GM12878 (cell line): ENCODE measurements at regions not wholly inside any gene's neighbourhood (a gene's known extent, or its start where the extent isn't known, plus 50 kb on each side); places are given as distances from the start of the nearest gene placed in this dataset.

Experiments used
- ATAC-seq: fragments of 200-7000 bp; cut with Tn5 transposase; 3 replicates; pipeline ENCODE4 v1.9.1; 2020; ENCODE audit warnings: mild to moderate bottlenecking, moderate library complexity
- BruUV-seq: library from RNA; stranded (reverse); fragments of 400-500 nt; replicated peaks from 2 replicates; lab custom pipeline; 2021; lab: Mats Ljungman, UMichigan
- CTCF ChIA-PET: fragments of 300-600 bp; sonication (Branson Sonifier 250); formaldehyde crosslinking; extraction: SDS; loops from one replicate; lab custom pipeline; 2021; ENCODE audit warnings: inconsistent platforms; lab: Yijun Ruan, JAX
- POLR2A ChIA-PET: fragments of 350-600 bp; formaldehyde crosslinking; extraction: SDS; loops from one replicate; lab custom pipeline; 2021; ENCODE audit warnings: inconsistent platforms; lab: Charles Lee
- RAD21 ChIA-PET: fragments of 300-600 bp; sonication (Branson Sonifier 250); formaldehyde crosslinking; loops from one replicate; lab custom pipeline; 2023; ENCODE audit warnings: antibody characterized with exemption; ENCODE audit not compliant: unreplicated experiment; lab: Charles Lee
- SMC1A ChIA-PET: fragments of 300-600 bp; sonication (Branson Sonifier 250); formaldehyde crosslinking; loops from one replicate; lab custom pipeline; 2023; ENCODE audit not compliant: unreplicated experiment, uncharacterized antibody; lab: Charles Lee
- DNase-seq: peaks from one replicate; pipeline ENCODE4 v3.0.0-alpha.2; 2011; ENCODE audit warnings: low read depth, low spot score
- FAIRE-seq: peaks from 3 replicates; lab custom pipeline; 2011; peaks lifted over from hg19 to GRCh38; lab: Jason Lieb, UNC
- H2AFZ ChIP-seq: 2 replicates; pipeline ENCODE4 v1.6.0; 2011; ENCODE audit warnings: low read depth, low read length, control low read depth; ENCODE audit not compliant: control insufficient read depth
- H3K27ac ChIP-seq: 2 replicates; pipeline ENCODE4 v1.5.1; 2011; ENCODE audit warnings: control low read depth; ENCODE audit not compliant: control insufficient read depth, insufficient read depth
- H3K27me3 ChIP-seq, 2 experiments: replicated peaks in 1 of 2; 2 replicates each; pipeline versions ENCODE4 v1.6.0 to v1.6.1; 2011; ENCODE audit warnings: low read length in 1 of 2; ENCODE audit not compliant: control insufficient read depth in 2 of 2, insufficient read depth in 2 of 2
- H3K36me3 ChIP-seq, 2 experiments: 2 replicates each; pipeline ENCODE4 v1.5.1; 2011; ENCODE audit warnings: low read length in 1 of 2; ENCODE audit not compliant: control insufficient read depth in 2 of 2, insufficient read depth in 2 of 2
- H3K4me1 ChIP-seq: 2 replicates; pipeline ENCODE4 v1.6.1; 2011; ENCODE audit warnings: mild to moderate bottlenecking, low read length, moderate library complexity, mixed read lengths; ENCODE audit not compliant: control insufficient read depth, insufficient read depth
- H3K4me2 ChIP-seq: 2 replicates; pipeline ENCODE4 v1.6.0; 2011; ENCODE audit warnings: control low read depth; ENCODE audit not compliant: control insufficient read depth, insufficient read depth
- H3K4me3 ChIP-seq: fragments of 200-600 bp; sonication (generic); 2 replicates; pipeline ENCODE4 v1.5.1; 2016
- H3K79me2 ChIP-seq: 2 replicates; pipeline ENCODE4 v1.6.0; 2011; ENCODE audit warnings: low read length; ENCODE audit not compliant: control insufficient read depth, insufficient read depth
- H3K9ac ChIP-seq: 2 replicates; pipeline ENCODE4 v1.8.0; 2011; ENCODE audit warnings: low read length, control low read depth, mixed read lengths; ENCODE audit not compliant: control insufficient read depth, insufficient read depth
- H3K9me3 ChIP-seq: replicated peaks from 3 replicates; pipeline ENCODE4 v1.5.1; 2011; ENCODE audit warnings: mild to moderate bottlenecking, low read length; ENCODE audit not compliant: control insufficient read depth, insufficient read depth
- H4K20me1 ChIP-seq: 2 replicates; pipeline ENCODE4 v1.6.0; 2011; ENCODE audit not compliant: control insufficient read depth, insufficient read depth
- FOXM1 ChIP-seq: IDR thresholded peaks from 2 replicates; pipeline ENCODE4 v1.6.1; 2012; ENCODE audit warnings: low read depth, mild to moderate bottlenecking, inconsistent platforms, low read length, moderate library complexity
- HDAC6 ChIP-seq: fragments of 200-600 bp; sonication (generic); IDR thresholded peaks from one replicate; pipeline ENCODE4 v1.8.0; 2017; ENCODE audit warnings: antibody characterized with exemption; ENCODE audit not compliant: unreplicated experiment
- KAT2A ChIP-seq: conservative IDR thresholded peaks from 2 replicates; pipeline ENCODE4 v1.6.1; 2011; ENCODE audit warnings: low read depth, low read length; ENCODE audit not compliant: control insufficient read depth
- TCF7 ChIP-seq: IDR thresholded peaks from 2 replicates; pipeline ENCODE4 v1.6.1; 2014; ENCODE audit warnings: antibody characterized with exemption, borderline replicate concordance
- whole genome bisulfite sequencing: methylation state at CpG from one replicate; pipeline ENCODE4 v1.1.6; 2016; ENCODE audit warnings: low lambda C conversion rate; ENCODE audit not compliant: insufficient replicate concordance, insufficient coverage; ENCODE audit errors: missing lambda C conversion rate; 5-methylcytosine and 5-hydroxymethylcytosine counted together
- in situ Hi-C: fragments of 300-500 bp; cut with MboI; formaldehyde crosslinking; loops from 9 replicates; pipeline ENCODE4 v1.14.3; 2018; ENCODE audit warnings: mixed read lengths
- intact Hi-C: fragments of 100-400 bp; cut with micrococcal nuclease; formaldehyde crosslinking; loops from one replicate; pipeline ENCODE4 v1.14.2; 2022; ENCODE audit not compliant: unreplicated experiment
- TF ChIP-seq, protein P1 (sequence below): fragments of 450-650 bp; formaldehyde crosslinking; IDR thresholded peaks from 2 replicates; pipeline ENCODE4 v1.4.0; 2022; ENCODE audit warnings: mild to moderate bottlenecking, moderate library complexity
- TF ChIP-seq, protein P2 (sequence below): fragments of 450-650 bp; IDR thresholded peaks from 2 replicates; pipeline ENCODE4 v1.6.1; 2017; ENCODE audit warnings: mild to moderate bottlenecking, moderate library complexity
- TF ChIP-seq, protein P3 (sequence below): fragments of 450-650 bp; IDR thresholded peaks from 2 replicates; pipeline ENCODE4 v1.6.1; 2017; ENCODE audit warnings: antibody characterized with exemption, mild to moderate bottlenecking, moderate library complexity
- TF ChIP-seq, protein P4 (sequence below): IDR thresholded peaks from 2 replicates; pipeline ENCODE4 v1.6.1; 2012; ENCODE audit warnings: improper control_type of control experiment, low read depth, low read length; ENCODE audit not compliant: insufficient replicate concordance

DNA sequence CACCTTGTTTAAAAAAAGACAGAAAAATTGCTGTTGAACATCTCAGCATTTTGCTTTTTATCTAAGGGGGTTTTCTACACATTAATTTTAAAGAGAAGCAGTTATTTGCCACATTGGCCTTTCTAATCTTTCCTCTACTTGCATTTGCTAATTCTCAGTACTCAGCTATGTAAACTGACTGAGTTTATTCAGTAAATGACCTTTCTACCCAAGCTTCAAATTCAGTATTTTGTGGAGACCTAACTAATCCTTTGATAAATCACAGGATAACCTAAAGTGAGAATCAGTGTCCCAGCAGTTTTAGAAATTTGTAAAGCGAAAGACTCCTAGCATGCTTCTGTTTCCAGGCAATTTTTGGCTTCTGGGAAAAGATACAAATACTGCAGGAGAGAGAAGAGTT lies 288.4 kb downstream of the ASXL3 start:
- Histone ChIP-seq H2AFZ (no peak overlapping the region), H3K9me3 (no peaks in the 10 kb centered on the region; the same call in 2 of the 3 replicates), H3K4me2 (no peak overlapping the region), H4K20me1 (no peaks in the 10 kb centered on the region), H3K4me3 (no peak overlapping the region), H3K27me3 (no peaks in the 10 kb centered on the region), H3K27ac (no peak overlapping the region), H3K9ac (no peak overlapping the region), H3K36me3 (no peaks in the 10 kb centered on the region), H3K4me1 (no peaks in the 10 kb centered on the region), H3K79me2 (no peaks in the 10 kb centered on the region)
- ChIA-PET POLR2A (no interaction called here), CTCF (interaction anchor here (1.0 kb wide), 1 partner anchor 27 kb away, joined by 3 read pairs; no protein-coding TSS in a partner anchor), SMC1A (interaction anchor here (1.3 kb wide), 1 partner anchor 14 kb away, joined by 3 read pairs; no protein-coding TSS in a partner anchor), RAD21 (no interaction called here)
- BruUV-seq = no TSS peak
- in situ Hi-C loops (no loop called here), intact Hi-C loops (no loop called here)
- no peak for ATAC-seq
- 7% methylated on average over 1 of the region's 1 CpG for WGBS
- no peak for DNase-seq
- no peak for FAIRE-seq
- TF ChIP-seq FOXM1 (no peak), KAT2A (no peak), TCF7 (no peak), HDAC6 (no peak)
- TF ChIP-seq, protein P1, sequence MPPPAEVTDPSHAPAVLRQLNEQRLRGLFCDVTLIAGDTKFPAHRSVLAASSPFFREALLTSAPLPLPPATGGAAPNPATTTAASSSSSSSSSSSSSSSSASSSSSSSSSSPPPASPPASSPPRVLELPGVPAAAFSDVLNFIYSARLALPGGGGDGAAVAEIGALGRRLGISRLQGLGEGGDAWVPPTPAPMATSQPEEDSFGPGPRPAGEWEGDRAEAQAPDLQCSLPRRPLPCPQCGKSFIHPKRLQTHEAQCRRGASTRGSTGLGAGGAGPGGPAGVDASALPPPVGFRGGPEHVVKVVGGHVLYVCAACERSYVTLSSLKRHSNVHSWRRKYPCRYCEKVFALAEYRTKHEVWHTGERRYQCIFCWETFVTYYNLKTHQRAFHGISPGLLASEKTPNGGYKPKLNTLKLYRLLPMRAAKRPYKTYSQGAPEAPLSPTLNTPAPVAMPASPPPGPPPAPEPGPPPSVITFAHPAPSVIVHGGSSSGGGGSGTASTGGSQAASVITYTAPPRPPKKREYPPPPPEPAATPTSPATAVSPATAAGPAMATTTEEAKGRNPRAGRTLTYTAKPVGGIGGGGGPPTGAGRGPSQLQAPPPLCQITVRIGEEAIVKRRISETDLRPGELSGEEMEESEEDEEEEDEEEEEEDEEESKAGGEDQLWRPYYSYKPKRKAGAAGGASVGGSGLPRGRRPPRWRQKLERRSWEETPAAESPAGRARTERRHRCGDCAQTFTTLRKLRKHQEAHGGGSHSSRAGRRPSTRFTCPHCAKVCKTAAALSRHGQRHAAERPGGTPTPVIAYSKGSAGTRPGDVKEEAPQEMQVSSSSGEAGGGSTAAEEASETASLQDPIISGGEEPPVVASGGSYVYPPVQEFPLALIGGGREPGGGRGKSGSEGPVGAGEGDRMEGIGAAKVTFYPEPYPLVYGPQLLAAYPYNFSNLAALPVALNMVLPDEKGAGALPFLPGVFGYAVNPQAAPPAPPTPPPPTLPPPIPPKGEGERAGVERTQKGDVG (CRISPR knock-in tag) = no peak
- TF ChIP-seq, protein P2, sequence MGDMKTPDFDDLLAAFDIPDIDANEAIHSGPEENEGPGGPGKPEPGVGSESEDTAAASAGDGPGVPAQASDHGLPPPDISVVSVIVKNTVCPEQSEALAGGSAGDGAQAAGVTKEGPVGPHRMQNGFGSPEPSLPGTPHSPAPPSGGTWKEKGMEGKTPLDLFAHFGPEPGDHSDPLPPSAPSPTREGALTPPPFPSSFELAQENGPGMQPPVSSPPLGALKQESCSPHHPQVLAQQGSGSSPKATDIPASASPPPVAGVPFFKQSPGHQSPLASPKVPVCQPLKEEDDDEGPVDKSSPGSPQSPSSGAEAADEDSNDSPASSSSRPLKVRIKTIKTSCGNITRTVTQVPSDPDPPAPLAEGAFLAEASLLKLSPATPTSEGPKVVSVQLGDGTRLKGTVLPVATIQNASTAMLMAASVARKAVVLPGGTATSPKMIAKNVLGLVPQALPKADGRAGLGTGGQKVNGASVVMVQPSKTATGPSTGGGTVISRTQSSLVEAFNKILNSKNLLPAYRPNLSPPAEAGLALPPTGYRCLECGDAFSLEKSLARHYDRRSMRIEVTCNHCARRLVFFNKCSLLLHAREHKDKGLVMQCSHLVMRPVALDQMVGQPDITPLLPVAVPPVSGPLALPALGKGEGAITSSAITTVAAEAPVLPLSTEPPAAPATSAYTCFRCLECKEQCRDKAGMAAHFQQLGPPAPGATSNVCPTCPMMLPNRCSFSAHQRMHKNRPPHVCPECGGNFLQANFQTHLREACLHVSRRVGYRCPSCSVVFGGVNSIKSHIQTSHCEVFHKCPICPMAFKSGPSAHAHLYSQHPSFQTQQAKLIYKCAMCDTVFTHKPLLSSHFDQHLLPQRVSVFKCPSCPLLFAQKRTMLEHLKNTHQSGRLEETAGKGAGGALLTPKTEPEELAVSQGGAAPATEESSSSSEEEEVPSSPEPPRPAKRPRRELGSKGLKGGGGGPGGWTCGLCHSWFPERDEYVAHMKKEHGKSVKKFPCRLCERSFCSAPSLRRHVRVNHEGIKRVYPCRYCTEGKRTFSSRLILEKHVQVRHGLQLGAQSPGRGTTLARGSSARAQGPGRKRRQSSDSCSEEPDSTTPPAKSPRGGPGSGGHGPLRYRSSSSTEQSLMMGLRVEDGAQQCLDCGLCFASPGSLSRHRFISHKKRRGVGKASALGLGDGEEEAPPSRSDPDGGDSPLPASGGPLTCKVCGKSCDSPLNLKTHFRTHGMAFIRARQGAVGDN = no peak
- TF ChIP-seq, protein P3, sequence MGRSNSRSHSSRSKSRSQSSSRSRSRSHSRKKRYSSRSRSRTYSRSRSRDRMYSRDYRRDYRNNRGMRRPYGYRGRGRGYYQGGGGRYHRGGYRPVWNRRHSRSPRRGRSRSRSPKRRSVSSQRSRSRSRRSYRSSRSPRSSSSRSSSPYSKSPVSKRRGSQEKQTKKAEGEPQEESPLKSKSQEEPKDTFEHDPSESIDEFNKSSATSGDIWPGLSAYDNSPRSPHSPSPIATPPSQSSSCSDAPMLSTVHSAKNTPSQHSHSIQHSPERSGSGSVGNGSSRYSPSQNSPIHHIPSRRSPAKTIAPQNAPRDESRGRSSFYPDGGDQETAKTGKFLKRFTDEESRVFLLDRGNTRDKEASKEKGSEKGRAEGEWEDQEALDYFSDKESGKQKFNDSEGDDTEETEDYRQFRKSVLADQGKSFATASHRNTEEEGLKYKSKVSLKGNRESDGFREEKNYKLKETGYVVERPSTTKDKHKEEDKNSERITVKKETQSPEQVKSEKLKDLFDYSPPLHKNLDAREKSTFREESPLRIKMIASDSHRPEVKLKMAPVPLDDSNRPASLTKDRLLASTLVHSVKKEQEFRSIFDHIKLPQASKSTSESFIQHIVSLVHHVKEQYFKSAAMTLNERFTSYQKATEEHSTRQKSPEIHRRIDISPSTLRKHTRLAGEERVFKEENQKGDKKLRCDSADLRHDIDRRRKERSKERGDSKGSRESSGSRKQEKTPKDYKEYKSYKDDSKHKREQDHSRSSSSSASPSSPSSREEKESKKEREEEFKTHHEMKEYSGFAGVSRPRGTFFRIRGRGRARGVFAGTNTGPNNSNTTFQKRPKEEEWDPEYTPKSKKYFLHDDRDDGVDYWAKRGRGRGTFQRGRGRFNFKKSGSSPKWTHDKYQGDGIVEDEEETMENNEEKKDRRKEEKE = no peak
- TF ChIP-seq, protein P4, sequence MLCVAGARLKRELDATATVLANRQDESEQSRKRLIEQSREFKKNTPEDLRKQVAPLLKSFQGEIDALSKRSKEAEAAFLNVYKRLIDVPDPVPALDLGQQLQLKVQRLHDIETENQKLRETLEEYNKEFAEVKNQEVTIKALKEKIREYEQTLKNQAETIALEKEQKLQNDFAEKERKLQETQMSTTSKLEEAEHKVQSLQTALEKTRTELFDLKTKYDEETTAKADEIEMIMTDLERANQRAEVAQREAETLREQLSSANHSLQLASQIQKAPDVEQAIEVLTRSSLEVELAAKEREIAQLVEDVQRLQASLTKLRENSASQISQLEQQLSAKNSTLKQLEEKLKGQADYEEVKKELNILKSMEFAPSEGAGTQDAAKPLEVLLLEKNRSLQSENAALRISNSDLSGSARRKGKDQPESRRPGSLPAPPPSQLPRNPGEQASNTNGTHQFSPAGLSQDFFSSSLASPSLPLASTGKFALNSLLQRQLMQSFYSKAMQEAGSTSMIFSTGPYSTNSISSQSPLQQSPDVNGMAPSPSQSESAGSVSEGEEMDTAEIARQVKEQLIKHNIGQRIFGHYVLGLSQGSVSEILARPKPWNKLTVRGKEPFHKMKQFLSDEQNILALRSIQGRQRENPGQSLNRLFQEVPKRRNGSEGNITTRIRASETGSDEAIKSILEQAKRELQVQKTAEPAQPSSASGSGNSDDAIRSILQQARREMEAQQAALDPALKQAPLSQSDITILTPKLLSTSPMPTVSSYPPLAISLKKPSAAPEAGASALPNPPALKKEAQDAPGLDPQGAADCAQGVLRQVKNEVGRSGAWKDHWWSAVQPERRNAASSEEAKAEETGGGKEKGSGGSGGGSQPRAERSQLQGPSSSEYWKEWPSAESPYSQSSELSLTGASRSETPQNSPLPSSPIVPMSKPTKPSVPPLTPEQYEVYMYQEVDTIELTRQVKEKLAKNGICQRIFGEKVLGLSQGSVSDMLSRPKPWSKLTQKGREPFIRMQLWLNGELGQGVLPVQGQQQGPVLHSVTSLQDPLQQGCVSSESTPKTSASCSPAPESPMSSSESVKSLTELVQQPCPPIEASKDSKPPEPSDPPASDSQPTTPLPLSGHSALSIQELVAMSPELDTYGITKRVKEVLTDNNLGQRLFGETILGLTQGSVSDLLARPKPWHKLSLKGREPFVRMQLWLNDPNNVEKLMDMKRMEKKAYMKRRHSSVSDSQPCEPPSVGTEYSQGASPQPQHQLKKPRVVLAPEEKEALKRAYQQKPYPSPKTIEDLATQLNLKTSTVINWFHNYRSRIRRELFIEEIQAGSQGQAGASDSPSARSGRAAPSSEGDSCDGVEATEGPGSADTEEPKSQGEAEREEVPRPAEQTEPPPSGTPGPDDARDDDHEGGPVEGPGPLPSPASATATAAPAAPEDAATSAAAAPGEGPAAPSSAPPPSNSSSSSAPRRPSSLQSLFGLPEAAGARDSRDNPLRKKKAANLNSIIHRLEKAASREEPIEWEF = no peak
